HCT116 (cell line): ENCODE measurements at regions not wholly inside any gene's neighbourhood (a gene's known extent, or its start where the extent isn't known, plus 50 kb on each side); places are given as distances from the start of the nearest gene placed in this dataset.

Experiments used
- ATAC-seq: fragments of 200-7000 bp; cut with Tn5 transposase; 2 replicates; pipeline ENCODE4 v1.9.1; 2020; ENCODE audit warnings: mild to moderate bottlenecking, moderate library complexity
- BruUV-seq: library from RNA; stranded (reverse); fragments of 400-500 nt; replicated peaks from 2 replicates; lab custom pipeline; 2021; lab: Mats Ljungman, UMichigan
- CTCF ChIA-PET: fragments of 300-600 bp; sonication (Branson Sonifier 250); formaldehyde crosslinking; loops from one replicate; lab custom pipeline; 2021; ENCODE audit warnings: antibody characterized with exemption; lab: Charles Lee
- POLR2A ChIA-PET: fragments of 300-600, 350-600 bp; sonication (Branson Sonifier 250); formaldehyde crosslinking; loops from one replicate; lab custom pipeline; 2021; ENCODE audit warnings: antibody characterized with exemption; lab: Charles Lee
- RAD21 ChIA-PET, 2 experiments: fragments of 300-600 bp; sonication (Branson Sonifier 250); formaldehyde crosslinking; loops; one replicate each; lab custom pipeline; 2023; ENCODE audit warnings: low total read pairs in 2 of 2; ENCODE audit not compliant: uncharacterized antibody in 2 of 2, unreplicated experiment in 2 of 2, low non-redundant PET in 1 of 2; lab: Charles Lee
- DNase-seq: peaks from one replicate; pipeline ENCODE4 v3.0.0-alpha.2; 2010; ENCODE audit warnings: low read depth, low spot score
- H2AFZ ChIP-seq: fragments of 200-600 bp; shearing (Covaris generic), sonication (generic); 2 replicates; pipeline ENCODE4 v1.6.1; 2017; ENCODE audit warnings: low read depth, mixed run types, mixed read lengths, antibody characterized with exemption, low read length; ENCODE audit not compliant: poor library complexity, severe bottlenecking
- H3K27ac ChIP-seq: 2 replicates; pipeline ENCODE4 v1.5.1; 2012; ENCODE audit warnings: low read depth, low read length
- H3K27me3 ChIP-seq: fragments of 200-600 bp; sonication (generic); 2 replicates; pipeline ENCODE4 v1.6.1; 2016; ENCODE audit warnings: mixed run types, low read length, mixed read lengths; ENCODE audit not compliant: insufficient read depth
- H3K36me3 ChIP-seq, 2 experiments: fragments of 200-500 bp in 1 of 2; fragments of 200-600 bp in 1 of 2; sonication (Bioruptor generic) in 1 of 2; sonication (generic) in 1 of 2; 2 replicates each; pipeline versions ENCODE4 v1.5.1 to v1.6.1; 2014 to 2016; ENCODE audit warnings: low read length in 2 of 2, inconsistent platforms in 1 of 2, mixed read lengths in 1 of 2, mixed run types in 1 of 2; ENCODE audit not compliant: insufficient read depth in 2 of 2, control insufficient read depth in 1 of 2
- H3K4me1 ChIP-seq, 2 experiments: fragments of 200-600 bp in 1 of 2; sonication (generic) in 1 of 2; 2 replicates each; pipeline versions ENCODE4 v1.5.1 to v1.6.1; 2012 to 2017; ENCODE audit warnings: low read length in 2 of 2, inconsistent platforms in 1 of 2, mild to moderate bottlenecking in 1 of 2, mixed read lengths in 1 of 2, mixed run types in 1 of 2, moderate library complexity in 1 of 2; ENCODE audit not compliant: insufficient read depth in 2 of 2, control insufficient read depth in 1 of 2
- H3K4me2 ChIP-seq: fragments of 200-600 bp; sonication (generic); 2 replicates; pipeline ENCODE4 v1.6.1; 2017; ENCODE audit warnings: mixed run types, low read length, mixed read lengths
- H3K4me3 ChIP-seq, 2 experiments: fragments of 200-600 bp in 1 of 2; sonication (generic) in 1 of 2; replicated peaks in 1 of 2; 2 replicates each; pipeline ENCODE4 v1.5.1; 2011 to 2016; ENCODE audit warnings: low read length in 2 of 2, control low read depth in 1 of 2, low read depth in 1 of 2, mild to moderate bottlenecking in 1 of 2, mixed read lengths in 1 of 2, mixed run types in 1 of 2
- H3K79me2 ChIP-seq: fragments of 200-600 bp; sonication (generic); 2 replicates; pipeline ENCODE4 v1.6.1; 2017; ENCODE audit warnings: mild to moderate bottlenecking, mixed run types, low read length, moderate library complexity, mixed read lengths; ENCODE audit not compliant: insufficient read depth
- H3K9ac ChIP-seq: fragments of 200-600 bp; sonication (generic); 2 replicates; pipeline ENCODE4 v1.6.1; 2016; ENCODE audit warnings: low read length, mixed read lengths
- H3K9me2 ChIP-seq: fragments of 200-600 bp; sonication (generic), shearing (Covaris generic); 2 replicates; pipeline ENCODE4 v1.6.1; 2017; ENCODE audit warnings: mixed run types, mild to moderate bottlenecking, moderate library complexity; ENCODE audit not compliant: insufficient read depth
- H3K9me3 ChIP-seq, 2 experiments: fragments of 200-500 bp in 1 of 2; fragments of 200-600 bp in 1 of 2; sonication (Bioruptor generic) in 1 of 2; sonication (generic) in 1 of 2; 2 replicates each; pipeline ENCODE4 v1.6.1; 2014 to 2017; ENCODE audit warnings: low read length in 2 of 2, mixed read lengths in 2 of 2, inconsistent platforms in 1 of 2, low read depth in 1 of 2, mild to moderate bottlenecking in 1 of 2, mixed run types in 1 of 2, moderate library complexity in 1 of 2; ENCODE audit not compliant: control insufficient read depth in 1 of 2, insufficient read depth in 1 of 2
- H4K20me1 ChIP-seq: fragments of 200-600 bp; sonication (generic), shearing (Covaris generic); 2 replicates; pipeline ENCODE4 v1.6.1; 2017; ENCODE audit warnings: mixed run types, mild to moderate bottlenecking, moderate library complexity; ENCODE audit not compliant: insufficient read depth
- ATF3 ChIP-seq: IDR thresholded peaks from 2 replicates; pipeline ENCODE4 v1.6.1; 2012
- CBX3 ChIP-seq: IDR thresholded peaks from 2 replicates; pipeline ENCODE4 v1.6.1; 2012; ENCODE audit warnings: low read depth
- EGR1 ChIP-seq: IDR thresholded peaks from 2 replicates; pipeline ENCODE4 v1.6.1; 2012; ENCODE audit warnings: low read depth
- ELF1 ChIP-seq: IDR thresholded peaks from 2 replicates; pipeline ENCODE4 v1.6.1; 2012; ENCODE audit warnings: low read depth, borderline replicate concordance
- EZH2phosphoT487 ChIP-seq: fragments of 200-600 bp; IDR thresholded peaks from 2 replicates; pipeline ENCODE4 v1.6.1; 2018; ENCODE audit warnings: antibody characterized with exemption, borderline replicate concordance
- POLR2AphosphoS5 ChIP-seq: IDR thresholded peaks from 2 replicates; pipeline ENCODE4 v1.6.1; 2011; ENCODE audit warnings: mild to moderate bottlenecking, low read depth, low read length, moderate library complexity
- RAD21 ChIP-seq: IDR thresholded peaks from 2 replicates; pipeline ENCODE4 v1.6.1; 2012; ENCODE audit warnings: low read depth, mild to moderate bottlenecking
- SIN3A ChIP-seq: IDR thresholded peaks from 2 replicates; pipeline ENCODE4 v1.6.1; 2012; ENCODE audit warnings: low read depth
- SP1 ChIP-seq: IDR thresholded peaks from 2 replicates; pipeline ENCODE4 v1.6.1; 2012; ENCODE audit warnings: low read depth
- SRF ChIP-seq: IDR thresholded peaks from 2 replicates; pipeline ENCODE4 v1.6.1; 2012; ENCODE audit warnings: low read depth
- TCF7L2 ChIP-seq: IDR thresholded peaks from 2 replicates; pipeline ENCODE4 v1.7.0; 2011; ENCODE audit warnings: borderline replicate concordance, inconsistent platforms; ENCODE audit not compliant: insufficient read depth, insufficient read length; ENCODE audit errors: extremely low read depth
- intact Hi-C: fragments of 100-400 bp; cut with micrococcal nuclease; formaldehyde crosslinking; loops from 2 replicates; pipeline ENCODE4 v1.10.0; 2022
- TF ChIP-seq, protein P1 (sequence below), 3 experiments: fragments of 200-600 bp in 1 of 3; sonication (generic) in 1 of 3; IDR thresholded peaks in 2 of 3; conservative IDR thresholded peaks in 1 of 3; 2 replicates each; pipeline ENCODE4 v1.5.1; 2012 to 2017; ENCODE audit warnings: low read depth in 2 of 3, low read length in 2 of 3, antibody characterized with exemption in 1 of 3, borderline replicate concordance in 1 of 3, control low read depth in 1 of 3, mild to moderate bottlenecking in 1 of 3, mixed read lengths in 1 of 3, mixed run types in 1 of 3, moderate library complexity in 1 of 3; ENCODE audit not compliant: insufficient read depth in 1 of 3

DNA sequence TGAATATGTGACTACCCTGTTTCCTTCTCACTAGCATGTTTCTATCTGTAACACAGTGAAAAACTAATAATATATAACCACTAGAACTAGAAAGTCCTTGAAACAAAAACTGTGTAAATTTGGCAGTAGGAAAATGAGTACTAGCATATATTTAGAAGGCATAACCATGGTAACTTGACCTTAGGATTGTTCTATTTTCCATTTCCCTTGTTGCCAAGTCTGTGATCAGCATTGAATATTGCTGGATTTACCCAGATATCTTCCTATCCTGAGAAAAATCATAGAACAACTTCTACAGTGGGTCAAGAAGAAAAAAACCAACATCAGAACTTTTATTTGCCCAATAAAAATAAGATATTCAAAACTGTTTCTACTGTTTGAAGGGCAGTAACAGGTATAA, 563.9 kb upstream of the NRXN1 start (continued):
- TF ChIP-seq RAD21 (no peak), SP1 (no peak), TCF7L2 (no peak), POLR2AphosphoS5 (no peak), ELF1 (no peak)
- TF ChIP-seq, all 23 proteins: peak for 0

GRCh38 chr2:51581636-51582267, 549.8 kb upstream of the NRXN1 start:
- H4K20me1 ChIP-seq: no peaks in the 10 kb centered on the region
- CTCF ChIA-PET: no interaction called here
- RAD21 ChIA-PET: no interaction called here
- ATAC-seq (no peak), DNase-seq (no peak)
- BruUV-seq: no TSS peak
- intact Hi-C loops: no loop called here
- no peak overlapping the region for H3K27ac ChIP-seq
- H3K36me3 ChIP-seq: no peaks in the 10 kb centered on the region
- POLR2A ChIA-PET: no interaction called here
- no peak overlapping the region for H2AFZ ChIP-seq
- no peak overlapping the region for H3K9ac ChIP-seq
- no peaks in the 10 kb centered on the region for H3K27me3 ChIP-seq
- H3K9me2 ChIP-seq: no peaks in the 10 kb centered on the region
- no peaks in the 10 kb centered on the region for H3K79me2 ChIP-seq
- TF ChIP-seq, protein P1, sequence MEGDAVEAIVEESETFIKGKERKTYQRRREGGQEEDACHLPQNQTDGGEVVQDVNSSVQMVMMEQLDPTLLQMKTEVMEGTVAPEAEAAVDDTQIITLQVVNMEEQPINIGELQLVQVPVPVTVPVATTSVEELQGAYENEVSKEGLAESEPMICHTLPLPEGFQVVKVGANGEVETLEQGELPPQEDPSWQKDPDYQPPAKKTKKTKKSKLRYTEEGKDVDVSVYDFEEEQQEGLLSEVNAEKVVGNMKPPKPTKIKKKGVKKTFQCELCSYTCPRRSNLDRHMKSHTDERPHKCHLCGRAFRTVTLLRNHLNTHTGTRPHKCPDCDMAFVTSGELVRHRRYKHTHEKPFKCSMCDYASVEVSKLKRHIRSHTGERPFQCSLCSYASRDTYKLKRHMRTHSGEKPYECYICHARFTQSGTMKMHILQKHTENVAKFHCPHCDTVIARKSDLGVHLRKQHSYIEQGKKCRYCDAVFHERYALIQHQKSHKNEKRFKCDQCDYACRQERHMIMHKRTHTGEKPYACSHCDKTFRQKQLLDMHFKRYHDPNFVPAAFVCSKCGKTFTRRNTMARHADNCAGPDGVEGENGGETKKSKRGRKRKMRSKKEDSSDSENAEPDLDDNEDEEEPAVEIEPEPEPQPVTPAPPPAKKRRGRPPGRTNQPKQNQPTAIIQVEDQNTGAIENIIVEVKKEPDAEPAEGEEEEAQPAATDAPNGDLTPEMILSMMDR (IDR thresholded peaks at IDR 0.05 in 2 of 3, conservative IDR thresholded peaks at IDR 0.05 in 1 of 3; ENCODE audit: borderline replicate concordance in 1 of 3, insufficient read depth in 1 of 3, low read depth in 2 of 3, low read length in 2 of 3): no peak
- no peak for TF ChIP-seq EGR1
- TF ChIP-seq SIN3A: no peak
- TF ChIP-seq SRF: no peak
- no peak for TF ChIP-seq ATF3
- TF ChIP-seq EZH2phosphoT487: no peak
- no peak for TF ChIP-seq CBX3
- H3K9me3 ChIP-seq: no peaks in the 10 kb centered on the region
- no peak overlapping the region for H3K4me2 ChIP-seq
- no peaks in the 10 kb centered on the region for H3K4me1 ChIP-seq
- H3K4me3 ChIP-seq: no peak overlapping the region
